ENCODE measurements at regions not wholly inside any gene's neighbourhood (a gene's known extent, or its start where the extent isn't known, plus 50 kb on each side); places are given as distances from the start of the nearest gene placed in this dataset.

GRCh38 chr3:145269106-145269505, 891.9 kb downstream of the PLOD2 start:
- no peak overlapping the region for H3K27ac ChIP-seq (ENCODE audit: low read depth in 1 of 2, low read length in 2 of 2)
- no peak for DNase-seq (ENCODE audit: low spot score)
- WGBS: 83% methylated on average over 3 of the region's 3 CpGs
- H3K4me1 ChIP-seq (ENCODE audit: control insufficient read depth in 4 of 4, insufficient read depth in 4 of 4, low read length in 3 of 4): no peaks in the 10 kb centered on the region
- H3K27me3 ChIP-seq (ENCODE audit: control insufficient read depth in 4 of 4, insufficient read depth in 4 of 4, low read length in 3 of 4): no peaks in the 10 kb centered on the region
- H3K36me3 ChIP-seq (ENCODE audit: control insufficient read depth in 4 of 4, insufficient read depth in 3 of 4, low read depth in 1 of 4, low read length in 3 of 4): no peaks in the 10 kb centered on the region
- TF ChIP-seq GABPA (IDR thresholded peaks at IDR 0.05 in 1 of 2, conservative IDR thresholded peaks at IDR 0.05 in 1 of 2) (no peak), RAD21 (IDR thresholded peaks at IDR 0.05) (no peak), CTCF (IDR thresholded peaks at IDR 0.05; ENCODE audit: low read depth, low read length, missing input control) (no peak)
- no peak overlapping the region for H3K4me3 ChIP-seq (ENCODE audit: low read depth in 1 of 3, low read length in 3 of 3)
- H3K9ac ChIP-seq (ENCODE audit: low read depth in 1 of 2, low read length in 2 of 2): no peak overlapping the region
- peaks cover 0 to 2% (median 0%) of the 10 kb centered on the region in 4 donors for H3K9me3 ChIP-seq (ENCODE audit: control insufficient read depth in 4 of 4, low read length in 3 of 4)

GRCh38 chr3:145272684-145273083, 888.3 kb downstream of the PLOD2 start:
- DNase-seq (ENCODE audit: low spot score): no peak
- 82% methylated on average over 3 of the region's 3 CpGs for WGBS
- Histone ChIP-seq H3K4me3 (ENCODE audit: low read depth in 1 of 3, low read length in 3 of 3) (no peak overlapping the region), H3K4me1 (ENCODE audit: control insufficient read depth in 4 of 4, insufficient read depth in 4 of 4, low read length in 3 of 4) (no peaks in the 10 kb centered on the region), H3K9ac (ENCODE audit: low read depth in 1 of 2, low read length in 2 of 2) (no peak overlapping the region), H3K36me3 (ENCODE audit: control insufficient read depth in 4 of 4, insufficient read depth in 3 of 4, low read depth in 1 of 4, low read length in 3 of 4) (no peaks in the 10 kb centered on the region), H3K27me3 (ENCODE audit: control insufficient read depth in 4 of 4, insufficient read depth in 4 of 4, low read length in 3 of 4) (no peaks in the 10 kb centered on the region), H3K9me3 (ENCODE audit: control insufficient read depth in 4 of 4, low read length in 3 of 4) (peaks cover 2 to 8% (median 5%) of the 10 kb centered on the region in 4 donors), H3K27ac (ENCODE audit: low read depth in 1 of 2, low read length in 2 of 2) (no peak overlapping the region)
- TF ChIP-seq RAD21 (IDR thresholded peaks at IDR 0.05) (no peak), GABPA (IDR thresholded peaks at IDR 0.05 in 1 of 2, conservative IDR thresholded peaks at IDR 0.05 in 1 of 2) (no peak), TAF1 (conservative IDR thresholded peaks at IDR 0.05) (no peak), EGR1 (IDR thresholded peaks at IDR 0.05; ENCODE audit: low read depth in 2 of 2) (no peak), REST (IDR thresholded peaks at IDR 0.05) (no peak), MAX (IDR thresholded peaks at IDR 0.05) (no peak), ATF3 (IDR thresholded peaks at IDR 0.05) (no peak), FOXA1 (IDR thresholded peaks at IDR 0.05) (no peak)

GRCh38 chr3:145282505-145282904, 878.5 kb downstream of the PLOD2 start:
- 75% methylated on average over 2 of the region's 2 CpGs for WGBS
- H3K9me3 ChIP-seq (ENCODE audit: control insufficient read depth in 4 of 4, low read length in 3 of 4): no peaks in the 10 kb centered on the region
- H3K9ac ChIP-seq (ENCODE audit: low read depth in 1 of 2, low read length in 2 of 2): no peak overlapping the region
- TF ChIP-seq REST (IDR thresholded peaks at IDR 0.05): no peak
- no peak for TF ChIP-seq ZBTB33 (IDR thresholded peaks at IDR 0.05)
- TF ChIP-seq ATF3 (IDR thresholded peaks at IDR 0.05): no peak
- no peak for TF ChIP-seq GABPA (IDR thresholded peaks at IDR 0.05 in 1 of 2, conservative IDR thresholded peaks at IDR 0.05 in 1 of 2)
- no peak for TF ChIP-seq HNF4G (IDR thresholded peaks at IDR 0.05)
- no peak for TF ChIP-seq TAF1 (conservative IDR thresholded peaks at IDR 0.05)
- no peak for TF ChIP-seq SP1 (IDR thresholded peaks at IDR 0.05)
- TF ChIP-seq NR2F2 (IDR thresholded peaks at IDR 0.05): no peak
- TF ChIP-seq EGR1 (IDR thresholded peaks at IDR 0.05; ENCODE audit: low read depth in 2 of 2): no peak
- TF ChIP-seq RXRA (IDR thresholded peaks at IDR 0.05): no peak
- no peak for TF ChIP-seq FOXA1 (IDR thresholded peaks at IDR 0.05)
- no peak for TF ChIP-seq HNF4A (conservative IDR thresholded peaks at IDR 0.05)

More at GRCh38 chr3:145282505-145282904, 878.5 kb downstream of the PLOD2 start:
- no peaks in the 10 kb centered on the region for H3K27me3 ChIP-seq (ENCODE audit: control insufficient read depth in 4 of 4, insufficient read depth in 4 of 4, low read length in 3 of 4)
- H3K4me3 ChIP-seq (ENCODE audit: low read depth in 1 of 3, low read length in 3 of 3): no peak overlapping the region
- DNase-seq (ENCODE audit: low spot score): no peak
- no peaks in the 10 kb centered on the region for H3K36me3 ChIP-seq (ENCODE audit: control insufficient read depth in 4 of 4, insufficient read depth in 3 of 4, low read depth in 1 of 4, low read length in 3 of 4)
- no peaks in the 10 kb centered on the region for H3K4me1 ChIP-seq (ENCODE audit: control insufficient read depth in 4 of 4, insufficient read depth in 4 of 4, low read length in 3 of 4)
- no peak overlapping the region for H3K27ac ChIP-seq (ENCODE audit: low read depth in 1 of 2, low read length in 2 of 2)
